RWPE2 (cell line): ENCODE measurements at regions not wholly inside any gene's neighbourhood (a gene's known extent, or its start where the extent isn't known, plus 50 kb on each side); places are given as distances from the start of the nearest gene placed in this dataset.
"Not testable (repeated sequence)": the region's sequence is repeated elsewhere in the genome, so short reads cannot be mapped to it uniquely, and the experiment has no call there.

Experiments used
- ATAC-seq: fragments of 200-7000 bp; cut with Tn5 transposase; 3 replicates; pipeline ENCODE4 v1.9.1; 2021; ENCODE audit warnings: low read depth
- DNase-seq: peaks from one replicate; pipeline ENCODE4 v3.0.0-alpha.2; 2020; ENCODE audit warnings: low spot score
- H3K27ac ChIP-seq: fragments of 450-650 bp; 2 replicates; pipeline ENCODE4 v1.5.1; 2017; ENCODE audit warnings: mild to moderate bottlenecking; ENCODE audit not compliant: poor library complexity, severe bottlenecking
- H3K27me3 ChIP-seq: fragments of 250-450 bp; sonication (Bioruptor Pico); 2 replicates; pipeline ENCODE4 v1.5.1; 2021; ENCODE audit warnings: mild to moderate bottlenecking, moderate library complexity; ENCODE audit not compliant: insufficient read depth, poor library complexity, severe bottlenecking
- H3K36me3 ChIP-seq: fragments of 250-450 bp; sonication (Bioruptor Pico); 2 replicates; pipeline ENCODE4 v1.5.1; 2020; ENCODE audit warnings: low read depth, mild to moderate bottlenecking, moderate library complexity
- H3K4me1 ChIP-seq: fragments of 250-450 bp; sonication (Bioruptor Pico); 2 replicates; pipeline ENCODE4 v1.5.1; 2021; ENCODE audit warnings: mild to moderate bottlenecking, moderate library complexity; ENCODE audit not compliant: insufficient read depth, poor library complexity, severe bottlenecking
- H3K4me3 ChIP-seq: fragments of 250-450 bp; sonication (Bioruptor Pico); 2 replicates; pipeline ENCODE4 v1.5.1; 2021; ENCODE audit warnings: mild to moderate bottlenecking, moderate library complexity; ENCODE audit not compliant: severe bottlenecking
- H3K9me3 ChIP-seq: fragments of 250-450 bp; sonication (Bioruptor Pico); 2 replicates; pipeline ENCODE4 v1.5.1; 2021; ENCODE audit warnings: mild to moderate bottlenecking, moderate library complexity; ENCODE audit not compliant: severe bottlenecking
- TF ChIP-seq, protein P1 (sequence below): fragments of 450-650 bp; IDR thresholded peaks from one replicate; pipeline ENCODE4 v1.5.1; 2017; ENCODE audit warnings: mild to moderate bottlenecking, moderate library complexity; ENCODE audit not compliant: poor library complexity, severe bottlenecking

DNA sequence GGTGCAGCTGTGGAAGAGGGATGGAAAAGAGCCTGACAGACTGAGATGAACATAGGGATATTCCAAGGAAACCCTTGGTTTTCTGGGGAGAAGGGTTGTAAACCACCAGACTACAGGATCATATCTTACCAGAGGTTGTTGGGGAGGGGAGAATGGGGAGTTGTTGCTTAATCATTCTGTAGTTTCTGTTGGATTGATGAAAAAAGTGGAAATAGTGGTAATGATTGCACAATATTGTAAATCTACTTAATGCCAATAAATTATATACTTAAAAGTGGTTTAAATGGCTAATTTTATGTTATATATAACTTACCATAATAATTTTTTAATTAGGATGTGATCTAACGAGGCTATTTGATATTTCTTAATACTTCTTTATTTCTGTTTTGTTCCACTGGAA, 800.9 kb downstream of the BCL11A start:
- Histone ChIP-seq H3K4me3 (no peak overlapping the region), H3K27ac (no peak overlapping the region), H3K4me1 (no peaks in the 10 kb centered on the region), H3K36me3 (no peaks in the 10 kb centered on the region), H3K9me3 (no peaks in the 10 kb centered on the region), H3K27me3 (no peaks in the 10 kb centered on the region)
- ATAC-seq, result no peak
- no peak for DNase-seq
- TF ChIP-seq, protein P1, sequence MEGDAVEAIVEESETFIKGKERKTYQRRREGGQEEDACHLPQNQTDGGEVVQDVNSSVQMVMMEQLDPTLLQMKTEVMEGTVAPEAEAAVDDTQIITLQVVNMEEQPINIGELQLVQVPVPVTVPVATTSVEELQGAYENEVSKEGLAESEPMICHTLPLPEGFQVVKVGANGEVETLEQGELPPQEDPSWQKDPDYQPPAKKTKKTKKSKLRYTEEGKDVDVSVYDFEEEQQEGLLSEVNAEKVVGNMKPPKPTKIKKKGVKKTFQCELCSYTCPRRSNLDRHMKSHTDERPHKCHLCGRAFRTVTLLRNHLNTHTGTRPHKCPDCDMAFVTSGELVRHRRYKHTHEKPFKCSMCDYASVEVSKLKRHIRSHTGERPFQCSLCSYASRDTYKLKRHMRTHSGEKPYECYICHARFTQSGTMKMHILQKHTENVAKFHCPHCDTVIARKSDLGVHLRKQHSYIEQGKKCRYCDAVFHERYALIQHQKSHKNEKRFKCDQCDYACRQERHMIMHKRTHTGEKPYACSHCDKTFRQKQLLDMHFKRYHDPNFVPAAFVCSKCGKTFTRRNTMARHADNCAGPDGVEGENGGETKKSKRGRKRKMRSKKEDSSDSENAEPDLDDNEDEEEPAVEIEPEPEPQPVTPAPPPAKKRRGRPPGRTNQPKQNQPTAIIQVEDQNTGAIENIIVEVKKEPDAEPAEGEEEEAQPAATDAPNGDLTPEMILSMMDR, result no peak

DNA sequence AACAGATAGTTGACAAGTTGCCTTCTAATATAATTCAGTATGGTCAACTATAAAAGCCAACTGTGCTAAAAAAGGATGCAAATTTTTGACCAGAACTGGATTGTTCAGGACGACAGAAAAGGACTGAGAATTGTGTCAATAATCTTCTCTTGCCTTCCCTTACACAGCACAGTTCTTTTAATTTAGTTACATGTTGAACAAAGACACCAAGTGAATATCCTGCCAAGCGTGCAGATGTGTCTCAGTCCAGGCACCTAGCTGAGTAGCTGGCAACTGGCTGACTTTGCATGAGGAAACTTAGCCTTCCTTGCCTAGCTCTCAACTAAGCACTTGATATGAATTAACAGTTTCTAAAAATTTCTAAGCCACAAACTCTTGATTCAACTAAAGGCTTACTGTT, 801.4 kb downstream of the BCL11A start:
- Histone ChIP-seq H3K4me1 (no peaks in the 10 kb centered on the region), H3K27ac (no peak overlapping the region), H3K4me3 (no peak overlapping the region), H3K9me3 (no peaks in the 10 kb centered on the region), H3K27me3 (no peaks in the 10 kb centered on the region), H3K36me3 (no peaks in the 10 kb centered on the region)
- no peak for ATAC-seq
- DNase-seq, result no peak
- TF ChIP-seq, protein P1, result no peak

DNA sequence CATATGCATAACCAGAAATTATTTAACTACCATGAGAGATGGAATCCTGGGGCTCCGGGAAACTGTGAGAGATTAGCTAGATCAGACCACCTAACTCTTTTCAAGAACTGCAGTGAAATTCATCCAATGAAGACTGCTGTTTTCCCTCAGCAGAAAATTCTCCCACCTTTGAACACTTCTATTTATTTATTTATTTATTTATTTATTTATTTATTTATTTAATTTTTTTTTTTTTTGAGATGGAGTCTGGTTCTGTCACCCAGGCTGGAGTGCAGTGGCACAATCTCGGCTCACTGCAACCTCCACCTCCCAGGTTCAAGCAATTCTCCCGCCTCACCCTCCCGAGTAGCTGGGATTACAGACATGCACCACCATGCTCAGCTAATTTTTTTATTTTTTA, 802.2 kb downstream of the BCL11A start:
- H3K4me1 ChIP-seq, DNase-seq, H3K27ac ChIP-seq, H3K36me3 ChIP-seq, H3K9me3 ChIP-seq, H3K4me3 ChIP-seq, H3K27me3 ChIP-seq, ATAC-seq: not testable (repeated sequence)

DNA sequence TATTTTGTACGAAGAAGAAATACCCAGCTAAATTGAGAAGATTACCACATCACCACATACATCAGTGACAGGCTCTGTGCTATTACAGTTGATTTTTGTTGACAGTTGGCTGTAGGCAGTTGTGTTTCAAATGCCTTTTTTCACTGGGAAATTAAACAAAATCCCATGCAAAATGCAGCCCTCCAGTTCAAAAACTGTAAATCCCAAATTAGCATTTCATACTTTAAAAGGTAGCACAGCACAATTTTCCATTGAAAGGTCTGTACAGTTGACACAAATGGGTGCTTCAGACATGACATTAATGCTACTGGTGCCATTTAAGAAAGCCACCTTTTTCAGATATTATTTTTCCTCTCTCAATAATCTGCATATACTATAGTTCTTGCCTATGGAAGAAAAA, 807.2 kb downstream of the BCL11A start:
- TF ChIP-seq, protein P1, result no peak

DNA sequence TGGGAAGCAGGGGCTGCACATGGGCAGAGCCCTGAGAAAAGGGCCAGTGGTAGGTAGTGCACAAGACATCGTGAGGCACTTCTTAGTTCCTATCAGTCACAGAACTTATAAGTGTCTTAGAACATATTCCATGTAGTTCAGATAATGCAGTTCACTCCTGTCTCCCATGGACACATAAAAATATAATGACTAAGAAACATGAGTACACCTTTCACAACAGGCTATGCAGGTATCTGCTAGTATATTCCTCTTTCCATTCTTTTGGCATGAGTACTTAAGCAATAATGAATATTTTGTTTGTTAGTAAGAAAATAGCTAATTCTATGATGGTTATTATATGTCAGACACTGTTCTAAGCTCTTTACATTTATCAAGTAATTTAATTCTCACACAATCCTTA, 808.4 kb downstream of the BCL11A start:
- H3K36me3 ChIP-seq, result no peaks in the 10 kb centered on the region
- TF ChIP-seq, protein P1, result no peak
- peak; percentile 66 for ATAC-seq

More for the DNA sequence above, 807.2 kb downstream of the BCL11A start:
- no peaks in the 10 kb centered on the region for H3K9me3 ChIP-seq
- no peaks in the 10 kb centered on the region for H3K4me1 ChIP-seq
- no peak overlapping the region for H3K4me3 ChIP-seq
- ATAC-seq, result no peak
- H3K36me3 ChIP-seq, result no peaks in the 10 kb centered on the region
- H3K27ac ChIP-seq, result no peak overlapping the region
- no peak for DNase-seq
- no peaks in the 10 kb centered on the region for H3K27me3 ChIP-seq

DNA sequence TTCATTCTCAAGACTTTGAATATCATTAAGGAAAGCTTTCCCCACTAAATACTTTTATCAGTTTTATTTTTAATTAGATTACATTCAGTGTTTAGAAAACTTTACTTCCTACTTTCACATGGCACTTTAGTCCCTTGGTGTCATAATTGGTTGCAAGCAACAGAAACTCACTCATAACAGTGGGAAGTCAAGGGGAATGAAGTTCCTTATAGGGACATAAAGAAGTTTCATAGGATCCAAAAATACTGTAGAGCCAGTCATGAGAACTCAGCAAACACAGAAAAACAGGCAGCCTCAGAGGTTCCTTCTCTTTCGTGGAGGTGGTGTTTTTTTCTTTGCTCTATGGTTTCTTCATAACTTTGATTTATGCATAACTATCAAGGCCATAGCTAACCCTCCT, 809.0 kb downstream of the BCL11A start:
- H3K4me3 ChIP-seq, result no peak overlapping the region
- H3K36me3 ChIP-seq, result no peaks in the 10 kb centered on the region
- H3K27ac ChIP-seq, result no peak overlapping the region
- TF ChIP-seq, protein P1, result no peak
- no peaks in the 10 kb centered on the region for H3K27me3 ChIP-seq
- H3K9me3 ChIP-seq, result no peaks in the 10 kb centered on the region
- H3K4me1 ChIP-seq, result no peaks in the 10 kb centered on the region
- no peak for DNase-seq
- no peak for ATAC-seq

More for the DNA sequence above, 808.4 kb downstream of the BCL11A start:
- no peak for DNase-seq
- no peaks in the 10 kb centered on the region for H3K27me3 ChIP-seq
- H3K4me1 ChIP-seq, result no peaks in the 10 kb centered on the region
- H3K27ac ChIP-seq, result no peak overlapping the region
- no peak overlapping the region for H3K4me3 ChIP-seq
- H3K9me3 ChIP-seq, result no peaks in the 10 kb centered on the region
